Astrocyte (in vitro differentiated cells and primary cell): ENCODE measurements at regions not wholly inside any gene's neighbourhood (a gene's known extent, or its start where the extent isn't known, plus 50 kb on each side); places are given as distances from the start of the nearest gene placed in this dataset.

Experiments
- CTCF ChIP-seq: IDR thresholded peaks from 2 replicates; pipeline ENCODE4 v1.5.1; 2011; ENCODE audit warnings: low read depth, mild to moderate bottlenecking, inconsistent platforms, low read length, moderate library complexity; ENCODE audit not compliant: insufficient read depth
- EZH2 ChIP-seq: IDR thresholded peaks from 2 replicates; pipeline ENCODE4 v1.6.1; 2012; ENCODE audit warnings: mild to moderate bottlenecking, low read length, inconsistent platforms; ENCODE audit not compliant: insufficient read depth

GRCh38 chr4:122090989-122091388 lies 61.1 kb upstream of the BLTP1 start:
- TF ChIP-seq CTCF (no peak), EZH2 (no peak)
